ENCODE measurements at regions not wholly inside any gene's neighbourhood (a gene's known extent, or its start where the extent isn't known, plus 50 kb on each side); places are given as distances from the start of the nearest gene placed in this dataset.
A peak's percentile ranks its signal among the peaks of the same experiment; 100 is the strongest.
"Not testable (repeated sequence)": the region's sequence is repeated elsewhere in the genome, so short reads cannot be mapped to it uniquely, and the experiment has no call there.

GRCh38 chr10:38718972-38719371, 624.8 kb downstream of the ZNF37A start:
- H3K4me3 ChIP-seq (ENCODE audit: low read depth in 1 of 2, low read length in 2 of 2); H3K4me1 ChIP-seq (ENCODE audit: control insufficient read depth in 1 of 2, insufficient read depth in 2 of 2, low read length in 2 of 2); H3K9me3 ChIP-seq (ENCODE audit: control insufficient read depth in 1 of 2, low read length in 2 of 2); H3K36me3 ChIP-seq (ENCODE audit: control insufficient read depth in 1 of 2, insufficient read depth in 2 of 2, low read length in 2 of 2); H3K27me3 ChIP-seq (ENCODE audit: low read depth, low read length); H3K27ac ChIP-seq (ENCODE audit: low read length): not testable (repeated sequence)

- H3K27ac ChIP-seq (ENCODE audit: low read length), result no peak overlapping the region
- H3K36me3 ChIP-seq (ENCODE audit: control insufficient read depth in 1 of 2, insufficient read depth in 2 of 2, low read length in 2 of 2), result no peaks in the 10 kb centered on the region
- H3K4me3 ChIP-seq (ENCODE audit: low read depth in 1 of 2, low read length in 2 of 2), result peak overlapping the region in 1 of 2 donors; percentile 14
- no peaks in the 10 kb centered on the region for H3K4me1 ChIP-seq (ENCODE audit: control insufficient read depth in 1 of 2, insufficient read depth in 2 of 2, low read length in 2 of 2)
- H3K9me3 ChIP-seq (ENCODE audit: control insufficient read depth in 1 of 2, low read length in 2 of 2), result peaks cover 0 to 15% of the 10 kb centered on the region in 2 donors
- no peaks in the 10 kb centered on the region for H3K27me3 ChIP-seq (ENCODE audit: low read depth, low read length)
Measured at GRCh38 chr10:38730076-38730475, 635.9 kb downstream of the ZNF37A start.

- not testable (repeated sequence) for H3K36me3 ChIP-seq (ENCODE audit: control insufficient read depth in 1 of 2, insufficient read depth in 2 of 2, low read length in 2 of 2); H3K9me3 ChIP-seq (ENCODE audit: control insufficient read depth in 1 of 2, low read length in 2 of 2); H3K27ac ChIP-seq (ENCODE audit: low read length); H3K27me3 ChIP-seq (ENCODE audit: low read depth, low read length); H3K4me1 ChIP-seq (ENCODE audit: control insufficient read depth in 1 of 2, insufficient read depth in 2 of 2, low read length in 2 of 2); H3K4me3 ChIP-seq (ENCODE audit: low read depth in 1 of 2, low read length in 2 of 2)
Measured at GRCh38 chr10:38736646-38737045, 642.5 kb downstream of the ZNF37A start.

GRCh38 chr10:38737224-38737623, 643.1 kb downstream of the ZNF37A start:
- H3K4me3 ChIP-seq (ENCODE audit: low read depth in 1 of 2, low read length in 2 of 2); H3K27ac ChIP-seq (ENCODE audit: low read length); H3K27me3 ChIP-seq (ENCODE audit: low read depth, low read length); H3K4me1 ChIP-seq (ENCODE audit: control insufficient read depth in 1 of 2, insufficient read depth in 2 of 2, low read length in 2 of 2); H3K36me3 ChIP-seq (ENCODE audit: control insufficient read depth in 1 of 2, insufficient read depth in 2 of 2, low read length in 2 of 2); H3K9me3 ChIP-seq (ENCODE audit: control insufficient read depth in 1 of 2, low read length in 2 of 2): not testable (repeated sequence)

GRCh38 chr10:38738011-38738410, 643.9 kb downstream of the ZNF37A start:
- H3K27me3 ChIP-seq (ENCODE audit: low read depth, low read length); H3K4me3 ChIP-seq (ENCODE audit: low read depth in 1 of 2, low read length in 2 of 2); H3K36me3 ChIP-seq (ENCODE audit: control insufficient read depth in 1 of 2, insufficient read depth in 2 of 2, low read length in 2 of 2); H3K9me3 ChIP-seq (ENCODE audit: control insufficient read depth in 1 of 2, low read length in 2 of 2); H3K27ac ChIP-seq (ENCODE audit: low read length); H3K4me1 ChIP-seq (ENCODE audit: control insufficient read depth in 1 of 2, insufficient read depth in 2 of 2, low read length in 2 of 2): not testable (repeated sequence)

GRCh38 chr10:38739011-38739775, 645.1 kb downstream of the ZNF37A start:
- not testable (repeated sequence) for H3K4me1 ChIP-seq (ENCODE audit: control insufficient read depth in 1 of 2, insufficient read depth in 2 of 2, low read length in 2 of 2); H3K4me3 ChIP-seq (ENCODE audit: low read depth in 1 of 2, low read length in 2 of 2); H3K9me3 ChIP-seq (ENCODE audit: control insufficient read depth in 1 of 2, low read length in 2 of 2); H3K27ac ChIP-seq (ENCODE audit: low read length); H3K36me3 ChIP-seq (ENCODE audit: control insufficient read depth in 1 of 2, insufficient read depth in 2 of 2, low read length in 2 of 2); H3K27me3 ChIP-seq (ENCODE audit: low read depth, low read length)

- Histone ChIP-seq H3K4me3 (ENCODE audit: low read depth in 1 of 2, low read length in 2 of 2) (no peak overlapping the region), H3K4me1 (ENCODE audit: control insufficient read depth in 1 of 2, insufficient read depth in 2 of 2, low read length in 2 of 2) (no peaks in the 10 kb centered on the region), H3K36me3 (ENCODE audit: control insufficient read depth in 1 of 2, insufficient read depth in 2 of 2, low read length in 2 of 2) (no peaks in the 10 kb centered on the region), H3K9me3 (ENCODE audit: control insufficient read depth in 1 of 2, low read length in 2 of 2) (peaks cover 0 to 7% of the 10 kb centered on the region in 2 donors), H3K27me3 (ENCODE audit: low read depth, low read length) (no peaks in the 10 kb centered on the region), H3K27ac (ENCODE audit: low read length) (no peak overlapping the region)
Measured at GRCh38 chr10:38740102-38740501, 646.0 kb downstream of the ZNF37A start.

- H3K4me3 ChIP-seq (ENCODE audit: low read depth in 1 of 2, low read length in 2 of 2), result no peak overlapping the region
- no peaks in the 10 kb centered on the region for H3K27me3 ChIP-seq (ENCODE audit: low read depth, low read length)
- no peak overlapping the region for H3K27ac ChIP-seq (ENCODE audit: low read length)
- H3K9me3 ChIP-seq (ENCODE audit: control insufficient read depth in 1 of 2, low read length in 2 of 2), result peaks cover 0 to 5% of the 10 kb centered on the region in 2 donors
- no peaks in the 10 kb centered on the region for H3K4me1 ChIP-seq (ENCODE audit: control insufficient read depth in 1 of 2, insufficient read depth in 2 of 2, low read length in 2 of 2)
- no peaks in the 10 kb centered on the region for H3K36me3 ChIP-seq (ENCODE audit: control insufficient read depth in 1 of 2, insufficient read depth in 2 of 2, low read length in 2 of 2)
Measured at GRCh38 chr10:38741226-38741625, 647.1 kb downstream of the ZNF37A start.

GRCh38 chr10:38744446-38744845, 650.3 kb downstream of the ZNF37A start:
- H3K4me3 ChIP-seq (ENCODE audit: low read depth in 1 of 2, low read length in 2 of 2); H3K4me1 ChIP-seq (ENCODE audit: control insufficient read depth in 1 of 2, insufficient read depth in 2 of 2, low read length in 2 of 2); H3K36me3 ChIP-seq (ENCODE audit: control insufficient read depth in 1 of 2, insufficient read depth in 2 of 2, low read length in 2 of 2); H3K27ac ChIP-seq (ENCODE audit: low read length); H3K27me3 ChIP-seq (ENCODE audit: low read depth, low read length); H3K9me3 ChIP-seq (ENCODE audit: control insufficient read depth in 1 of 2, low read length in 2 of 2): not testable (repeated sequence)

GRCh38 chr10:38746065-38746464, 651.9 kb downstream of the ZNF37A start:
- not testable (repeated sequence) for H3K27me3 ChIP-seq (ENCODE audit: low read depth, low read length); H3K36me3 ChIP-seq (ENCODE audit: control insufficient read depth in 1 of 2, insufficient read depth in 2 of 2, low read length in 2 of 2); H3K4me1 ChIP-seq (ENCODE audit: control insufficient read depth in 1 of 2, insufficient read depth in 2 of 2, low read length in 2 of 2); H3K27ac ChIP-seq (ENCODE audit: low read length); H3K9me3 ChIP-seq (ENCODE audit: control insufficient read depth in 1 of 2, low read length in 2 of 2); H3K4me3 ChIP-seq (ENCODE audit: low read depth in 1 of 2, low read length in 2 of 2)

All from muscle layer of duodenum (tissue), 2 donors.